ENCODE measurements at regions not wholly inside any gene's neighbourhood (a gene's known extent, or its start where the extent isn't known, plus 50 kb on each side); places are given as distances from the start of the nearest gene placed in this dataset.
"Not testable (repeated sequence)": the region's sequence is repeated elsewhere in the genome, so short reads cannot be mapped to it uniquely, and the experiment has no call there.

- DNase-seq (ENCODE audit: extremely low read depth, low read depth, low spot score) = no peak
Observed at GRCh38 chr6:85887461-85887860, 244.8 kb upstream of the SYNCRIP start.

GRCh38 chr6:85868685-85869084, 226.0 kb upstream of the SYNCRIP start:
- DNase-seq (ENCODE audit: extremely low read depth, low read depth, low spot score) = no peak

GRCh38 chr6:85867595-85867994, 224.9 kb upstream of the SYNCRIP start:
- no peak for DNase-seq (ENCODE audit: extremely low read depth, low read depth, low spot score)

- no peak for DNase-seq (ENCODE audit: extremely low read depth, low read depth, low spot score)
Observed at GRCh38 chr6:85866758-85867401, 224.2 kb upstream of the SYNCRIP start.

DNA sequence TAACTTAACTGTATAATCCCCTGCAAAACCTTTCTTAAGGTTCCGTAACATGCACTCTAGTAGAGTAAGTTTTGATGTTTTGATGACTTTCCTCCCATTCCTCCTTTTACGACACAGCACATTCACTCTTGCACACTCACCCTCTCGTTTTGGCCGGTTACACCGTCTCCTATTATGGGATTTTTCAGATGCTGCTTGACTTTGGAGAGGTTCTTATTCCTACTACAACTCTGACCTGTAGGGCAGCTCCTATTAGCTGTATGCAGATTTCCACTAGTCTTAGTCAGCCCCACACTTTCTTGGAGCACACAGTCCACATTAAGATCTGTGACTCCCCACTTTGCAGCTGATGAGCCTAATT, 223.7 kb upstream of the SYNCRIP start:
- DNase-seq (ENCODE audit: extremely low read depth, low read depth, low spot score) = no peak

DNA sequence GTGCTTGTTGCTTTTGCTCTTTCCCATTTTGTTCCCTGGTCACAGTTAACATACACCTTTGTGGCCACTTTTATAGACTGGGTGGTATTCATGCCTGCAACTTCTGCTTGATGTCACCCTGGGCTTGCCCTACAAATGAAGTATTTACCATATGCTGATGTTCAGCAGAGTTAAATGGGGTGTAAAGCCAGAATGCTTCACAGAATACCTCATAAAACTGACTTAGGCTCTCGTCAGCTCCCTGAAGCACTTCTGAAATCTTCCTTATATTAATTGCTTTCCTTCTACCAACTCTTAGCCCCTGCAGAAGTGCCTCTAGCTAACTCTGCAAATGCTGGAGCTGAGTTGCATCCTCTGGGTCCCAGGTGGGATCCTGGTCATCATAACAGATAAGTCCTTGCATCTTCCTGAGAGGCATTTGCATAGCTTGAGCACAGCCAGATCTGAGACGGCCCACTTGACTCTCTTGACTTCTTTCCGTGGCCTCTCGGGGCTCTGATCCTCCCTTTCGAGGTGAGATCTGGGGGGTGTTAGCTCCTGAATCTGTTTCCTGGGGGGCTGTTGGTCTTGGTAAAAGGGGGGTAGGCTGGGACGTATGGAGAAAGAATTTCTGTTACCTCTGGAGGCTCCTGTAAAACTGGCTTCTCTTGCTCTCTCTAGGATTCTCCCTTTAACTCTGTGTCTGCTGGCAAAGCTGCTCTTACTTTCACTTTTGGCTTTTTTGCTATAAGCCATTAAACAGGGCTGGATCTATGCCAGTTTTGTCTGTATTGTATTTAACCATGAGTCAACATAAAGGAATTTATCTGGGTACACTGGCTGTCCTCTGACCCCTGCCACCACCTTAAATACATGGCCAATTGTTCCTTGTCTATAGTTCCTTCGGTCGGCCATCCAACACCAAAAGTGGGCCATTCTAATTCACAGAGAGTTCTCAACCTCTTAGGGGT, 223.0 kb upstream of the SYNCRIP start:
- DNase-seq (ENCODE audit: extremely low read depth, low read depth, low spot score) = peak; percentile 85

- no peak for DNase-seq (ENCODE audit: extremely low read depth, low read depth, low spot score)
Observed at GRCh38 chr6:85864453-85865401, 222.0 kb upstream of the SYNCRIP start.

- DNase-seq (ENCODE audit: extremely low read depth, low read depth, low spot score) = no peak
Observed at GRCh38 chr6:85856235-85856634, 213.5 kb upstream of the SYNCRIP start.

- not testable (repeated sequence) for DNase-seq (ENCODE audit: extremely low read depth, low read depth, low spot score)
Observed at GRCh38 chr6:85838351-85839119, 195.8 kb upstream of the SYNCRIP start.

DNA sequence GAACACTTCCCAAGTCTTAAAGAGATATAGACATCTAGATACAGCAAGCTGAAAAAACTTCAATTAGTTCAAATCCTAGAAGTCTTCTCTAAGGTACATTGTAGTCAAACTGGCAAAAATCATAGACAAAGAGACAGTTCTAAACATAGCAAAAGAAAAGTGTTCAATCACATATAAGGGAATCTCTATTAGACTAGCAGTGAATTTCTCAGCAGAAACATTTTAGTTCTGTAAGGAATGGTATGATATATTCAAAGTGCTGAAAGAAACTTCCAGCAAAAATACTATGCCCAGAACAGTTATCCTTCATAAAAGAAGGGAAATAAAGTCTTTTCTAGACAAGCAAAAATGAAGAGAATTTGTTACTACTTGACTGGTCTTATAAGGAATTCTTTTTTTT, 186.3 kb upstream of the SYNCRIP start:
- DNase-seq (ENCODE audit: extremely low read depth, low read depth, low spot score) = no peak

DNA sequence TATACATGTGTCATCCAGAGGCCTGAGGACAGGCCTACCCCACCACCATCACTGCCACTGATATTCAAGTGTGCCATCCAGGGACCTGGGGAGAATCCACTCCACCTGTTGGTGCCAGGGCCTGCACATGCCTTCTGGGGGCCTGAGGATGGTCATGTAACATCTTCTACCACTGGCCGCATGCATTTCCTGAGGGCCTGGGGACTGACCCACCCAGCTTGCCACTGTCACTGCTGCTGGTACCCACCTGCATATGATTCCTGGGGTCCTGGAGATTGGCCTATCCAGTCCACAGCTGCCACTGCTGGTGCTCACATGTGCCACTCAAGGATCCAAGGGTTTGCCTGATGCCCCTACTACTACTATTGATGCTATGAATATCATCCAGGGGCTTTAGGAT, 184.3 kb upstream of the SYNCRIP start:
- DNase-seq (ENCODE audit: extremely low read depth, low read depth, low spot score) = no peak

- no peak for DNase-seq (ENCODE audit: extremely low read depth, low read depth, low spot score)
Observed at GRCh38 chr6:85824329-85824728, 181.6 kb upstream of the SYNCRIP start.

DNA sequence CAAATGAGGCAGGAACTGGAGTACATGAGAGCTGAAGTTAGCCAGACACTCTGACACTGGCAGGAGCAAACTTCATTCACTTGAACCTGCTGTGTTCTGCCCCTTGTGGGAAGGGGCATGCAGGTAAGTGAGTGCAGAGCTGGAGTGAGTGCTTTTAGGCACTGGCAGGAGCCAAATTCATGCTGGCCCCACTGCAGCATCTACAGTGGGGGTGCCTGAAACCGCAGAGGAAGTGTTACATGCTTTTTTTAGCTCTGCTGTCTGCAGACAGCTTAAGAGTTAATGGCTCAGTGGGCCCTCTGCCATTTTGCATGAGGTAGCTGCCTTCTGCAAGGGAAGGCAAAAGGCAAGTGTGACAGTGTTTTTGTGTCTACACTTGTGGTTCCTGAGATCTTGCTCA, 167.9 kb upstream of the SYNCRIP start:
- no peak for DNase-seq (ENCODE audit: extremely low read depth, low read depth, low spot score)

DNA sequence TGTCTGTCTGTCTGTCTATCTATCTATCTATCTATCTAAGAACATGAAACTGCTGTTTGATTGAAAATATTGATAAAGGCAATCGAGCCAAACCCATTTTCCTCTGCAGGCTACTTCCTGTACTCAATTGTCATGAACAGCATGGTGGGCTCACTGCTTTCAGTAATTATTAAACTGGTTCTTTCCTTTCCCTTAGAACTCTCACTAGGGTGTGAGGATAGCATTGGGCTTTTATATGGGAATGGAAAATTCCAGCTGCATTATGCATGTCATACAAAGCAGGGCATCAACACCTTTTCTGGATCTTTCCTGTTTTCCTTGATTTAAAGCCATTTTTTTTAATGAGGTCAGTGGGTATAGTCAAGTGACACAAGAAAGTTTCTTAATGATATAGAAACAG, 161.0 kb upstream of the SYNCRIP start:
- no peak for DNase-seq (ENCODE audit: extremely low read depth, low read depth, low spot score)

GRCh38 chr6:85802162-85802561, 159.5 kb upstream of the SYNCRIP start:
- DNase-seq (ENCODE audit: extremely low read depth, low read depth, low spot score) = no peak

- DNase-seq (ENCODE audit: extremely low read depth, low read depth, low spot score) = no peak
Observed at GRCh38 chr6:85798931-85799652, 156.4 kb upstream of the SYNCRIP start.

DNA sequence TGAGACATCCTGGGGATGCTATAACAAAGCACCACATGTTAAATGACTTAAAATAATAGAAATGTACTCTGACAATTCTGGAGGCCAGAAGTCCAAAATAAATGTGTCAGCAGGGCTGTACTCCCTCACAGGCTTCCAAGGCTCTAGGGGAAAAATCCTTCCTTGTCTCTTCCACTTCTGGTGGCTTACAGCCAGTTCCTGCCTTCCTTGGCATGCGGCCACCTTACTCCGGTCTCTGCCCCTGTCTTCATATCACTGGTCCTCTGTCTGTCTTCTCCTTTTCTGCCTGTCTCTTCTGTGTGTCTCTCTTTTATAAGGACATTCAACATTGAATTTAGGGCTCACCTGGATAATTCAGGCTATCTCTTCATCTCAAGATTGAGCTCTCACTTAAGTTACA, 155.3 kb upstream of the SYNCRIP start:
- DNase-seq (ENCODE audit: extremely low read depth, low read depth, low spot score) = no peak

DNA sequence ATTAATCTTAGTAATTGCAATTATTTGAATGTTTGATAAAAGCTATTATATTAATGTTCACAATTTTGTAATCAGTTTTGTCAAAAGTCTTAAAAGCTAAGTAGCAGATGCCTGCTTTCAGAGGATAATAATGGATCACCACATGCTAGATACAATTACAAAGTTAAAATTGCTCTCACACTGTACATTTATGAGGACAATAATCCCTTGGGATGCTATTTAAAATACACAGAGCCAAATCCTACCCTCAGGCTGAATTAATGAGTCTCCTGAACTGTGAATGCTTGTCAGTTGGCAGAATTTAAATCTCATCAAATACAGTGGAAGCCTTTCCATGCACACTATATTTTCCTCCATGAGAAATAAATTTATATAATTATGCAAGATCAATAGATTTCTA, 153.3 kb upstream of the SYNCRIP start:
- no peak for DNase-seq (ENCODE audit: extremely low read depth, low read depth, low spot score)

DNA sequence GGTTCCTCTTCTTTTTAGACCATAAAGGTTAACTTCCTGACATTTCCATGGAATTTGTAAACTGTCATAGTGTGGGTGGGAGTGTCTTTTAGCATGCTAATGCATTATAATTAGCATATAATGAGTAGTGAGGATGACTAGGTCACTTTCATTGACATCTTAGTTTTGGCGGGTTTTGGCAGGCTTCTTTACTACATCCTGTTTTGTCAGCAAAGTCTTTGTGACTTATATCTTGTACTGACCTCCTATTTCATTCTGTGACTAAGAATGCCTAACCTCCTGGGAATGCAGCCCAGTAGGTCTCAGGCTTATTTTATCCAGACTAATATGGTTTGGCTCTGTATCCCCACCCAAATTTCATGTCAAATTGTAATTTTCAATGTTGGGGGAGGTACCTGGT, 149.6 kb upstream of the SYNCRIP start:
- no peak for DNase-seq (ENCODE audit: extremely low read depth, low read depth, low spot score)

GRCh38 chr6:85775883-85776282, 133.2 kb upstream of the SYNCRIP start:
- no peak for DNase-seq (ENCODE audit: extremely low read depth, low read depth, low spot score)

All from glomerular endothelial cell (primary cell).